Stimulated activated CD4-positive, alpha-beta T cell treated with anti-CD3 and anti-CD28 coated beads, Interleukin-4, amount 100 ng/mL, for 48 hours (primary cell): ENCODE measurements at regions not wholly inside any gene's neighbourhood (a gene's known extent, or its start where the extent isn't known, plus 50 kb on each side); places are given as distances from the start of the nearest gene placed in this dataset.

Experiments used
- DNase-seq, 2 donors: peaks; one replicate each; pipeline ENCODE4 v3.0.0-alpha.2; 2020; ENCODE audit warnings: low read depth in 2 of 2

- no peak for DNase-seq
Observed at GRCh38 chr9:105861972-105862371, 167.6 kb downstream of the TMEM38B start.

- DNase-seq = no peak
Observed at GRCh38 chr9:105864248-105864898, 170.0 kb downstream of the TMEM38B start.

GRCh38 chr9:105865285-105865684, 170.9 kb downstream of the TMEM38B start:
- DNase-seq = no peak

- no peak for DNase-seq
Observed at GRCh38 chr9:105871540-105871939, 177.2 kb downstream of the TMEM38B start.

- DNase-seq = no peak
Observed at GRCh38 chr9:105873801-105874200, 179.5 kb downstream of the TMEM38B start.

GRCh38 chr9:105877721-105878120, 183.4 kb downstream of the TMEM38B start:
- DNase-seq = no peak

GRCh38 chr9:105879181-105879580, 184.8 kb downstream of the TMEM38B start:
- DNase-seq = no peak

- DNase-seq = no peak
Observed at GRCh38 chr9:105880517-105880916, 186.2 kb downstream of the TMEM38B start.

- DNase-seq = no peak
Observed at GRCh38 chr9:105881021-105881420, 186.7 kb downstream of the TMEM38B start.

GRCh38 chr9:105881654-105882349, 187.5 kb downstream of the TMEM38B start:
- peak; percentile 48 to 62 for DNase-seq

- DNase-seq = no peak
Observed at GRCh38 chr9:105883847-105884246, 189.5 kb downstream of the TMEM38B start.

- DNase-seq = no peak
Observed at GRCh38 chr9:105884416-105884815, 190.1 kb downstream of the TMEM38B start.

GRCh38 chr9:105886136-105886535, 191.8 kb downstream of the TMEM38B start:
- no peak for DNase-seq

- DNase-seq = no peak
Observed at GRCh38 chr9:105887679-105888078, 193.3 kb downstream of the TMEM38B start.

GRCh38 chr9:105890046-105890822, 195.9 kb downstream of the TMEM38B start:
- DNase-seq = no peak

GRCh38 chr9:105900123-105900522, 205.8 kb downstream of the TMEM38B start:
- DNase-seq = no peak

GRCh38 chr9:105901514-105902109, 207.3 kb downstream of the TMEM38B start:
- DNase-seq = no peak

- DNase-seq = no peak
Observed at GRCh38 chr9:105908069-105908468, 213.7 kb downstream of the TMEM38B start.

GRCh38 chr9:105911104-105911911, 217.0 kb downstream of the TMEM38B start:
- no peak for DNase-seq

- no peak for DNase-seq
Observed at GRCh38 chr9:105912157-105912862, 218.0 kb downstream of the TMEM38B start.
